GM21367 (cell line): ENCODE measurements at regions not wholly inside any gene's neighbourhood (a gene's known extent, or its start where the extent isn't known, plus 50 kb on each side); places are given as distances from the start of the nearest gene placed in this dataset.
"Not testable (repeated sequence)": the region's sequence is repeated elsewhere in the genome, so short reads cannot be mapped to it uniquely, and the experiment has no call there.

Source experiments
- ATAC-seq: cut with Tn5 transposase; IDR thresholded peaks from one replicate; pipeline ENCODE4 v1.9.1; 2021; ENCODE audit not compliant: unreplicated experiment

DNA sequence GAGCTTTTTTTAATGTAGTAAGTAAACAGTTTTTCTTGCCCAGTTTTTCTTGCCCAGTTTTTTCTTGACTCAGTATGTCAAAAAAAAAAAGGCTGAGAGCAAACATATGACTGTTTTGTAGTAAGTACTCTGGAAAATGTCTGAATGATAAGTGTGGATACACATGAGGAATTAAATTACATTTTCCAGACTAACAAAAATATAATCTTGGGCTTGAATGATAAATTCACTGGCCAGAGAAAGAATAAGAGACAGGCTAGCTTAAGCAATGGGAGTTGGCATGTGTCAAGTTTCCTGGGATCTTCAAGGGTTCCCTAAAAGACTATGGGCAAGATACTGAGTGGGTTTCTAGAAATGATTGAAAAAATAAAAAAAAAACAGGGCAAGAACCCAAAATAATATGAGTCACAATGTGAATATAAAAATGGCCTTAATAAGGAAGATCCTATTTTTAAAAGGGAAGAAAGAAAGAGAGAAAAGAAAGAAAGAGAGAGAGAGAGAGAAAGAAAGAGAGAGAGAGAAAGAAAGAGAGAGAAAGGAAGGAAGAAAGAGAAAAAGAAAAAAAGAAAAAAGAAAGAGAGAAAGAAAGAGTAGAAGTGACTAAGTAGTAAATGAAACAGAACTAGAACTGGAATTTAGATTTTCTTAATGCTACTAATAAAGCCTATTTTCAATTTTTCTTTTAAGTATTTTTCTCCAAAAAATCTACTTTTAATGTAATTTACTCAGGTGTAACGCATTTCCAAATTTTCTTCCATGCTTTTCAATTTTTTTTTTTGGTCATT lies 60.2 kb downstream of the TFPI2 start:
- no peak for ATAC-seq

DNA sequence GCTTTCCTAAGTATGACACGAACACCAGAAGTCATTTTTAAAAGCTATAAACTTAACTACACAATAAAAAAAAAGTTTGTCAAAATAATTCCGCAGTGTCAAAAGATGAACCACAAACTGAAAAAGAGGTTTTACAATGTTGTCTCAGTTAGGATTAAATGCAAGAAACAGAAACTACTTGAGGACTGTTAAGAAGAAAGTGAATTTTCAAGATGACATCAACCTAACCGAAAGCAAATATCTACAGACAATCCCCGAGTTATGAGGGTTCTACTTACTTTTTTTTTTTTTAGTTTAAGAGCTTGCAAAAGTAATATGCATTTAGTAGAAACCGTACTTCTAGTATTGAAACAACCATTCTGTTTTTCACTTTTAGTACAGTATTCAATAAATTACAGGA lies 62.3 kb downstream of the TFPI2 start:
- ATAC-seq = no peak

DNA sequence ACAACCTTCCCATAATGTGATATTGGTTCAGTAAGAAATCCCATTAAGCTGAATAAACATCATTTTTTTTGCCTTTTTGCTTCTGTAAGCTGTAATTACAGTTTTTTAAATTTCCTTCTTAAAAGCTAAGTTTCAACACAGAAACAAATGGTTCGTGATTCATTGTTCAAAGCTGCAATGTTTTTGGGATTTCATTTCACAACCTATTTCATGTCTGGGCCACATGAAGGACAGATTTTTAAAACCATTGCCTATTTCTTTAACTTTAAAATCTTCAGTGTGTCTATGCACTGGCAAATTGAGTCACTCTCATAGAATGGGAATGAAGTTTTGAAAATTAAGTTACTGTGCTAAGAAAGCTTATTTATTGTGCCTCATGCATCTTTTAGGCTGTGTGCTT lies 66.9 kb downstream of the TFPI2 start:
- no peak for ATAC-seq

- peak; percentile 59 for ATAC-seq
Observed at GRCh38 chr7:93821463-93821862, 69.1 kb downstream of the TFPI2 start.

- no peak for ATAC-seq
Observed at GRCh38 chr7:93819699-93820098, 70.9 kb downstream of the TFPI2 start.

GRCh38 chr7:93817526-93817925 lies 73.0 kb downstream of the TFPI2 start:
- no peak for ATAC-seq

DNA sequence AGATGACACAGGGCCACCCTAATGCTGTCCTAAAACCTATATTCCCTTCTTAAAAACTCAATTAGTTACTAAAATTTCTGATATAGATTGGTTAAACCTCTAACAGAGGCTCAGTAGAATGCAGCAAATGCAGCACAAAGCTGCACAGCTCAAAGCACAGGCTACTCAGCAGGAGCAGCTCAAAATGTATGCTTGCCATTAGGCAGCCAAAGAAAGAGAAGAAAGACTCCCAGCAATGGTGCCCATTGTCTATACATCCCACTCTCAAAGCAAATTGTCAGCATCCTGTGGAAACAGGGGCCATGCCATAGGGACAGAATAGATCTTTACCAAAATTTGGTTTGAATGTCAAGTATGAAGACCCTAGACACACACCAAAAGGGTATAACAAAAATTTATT lies 73.5 kb downstream of the TFPI2 start:
- no peak for ATAC-seq

GRCh38 chr7:93813514-93813913 lies 77.0 kb downstream of the TFPI2 start:
- ATAC-seq = no peak

- ATAC-seq = no peak
Observed at GRCh38 chr7:93812061-93812460, 78.5 kb downstream of the TFPI2 start.

DNA sequence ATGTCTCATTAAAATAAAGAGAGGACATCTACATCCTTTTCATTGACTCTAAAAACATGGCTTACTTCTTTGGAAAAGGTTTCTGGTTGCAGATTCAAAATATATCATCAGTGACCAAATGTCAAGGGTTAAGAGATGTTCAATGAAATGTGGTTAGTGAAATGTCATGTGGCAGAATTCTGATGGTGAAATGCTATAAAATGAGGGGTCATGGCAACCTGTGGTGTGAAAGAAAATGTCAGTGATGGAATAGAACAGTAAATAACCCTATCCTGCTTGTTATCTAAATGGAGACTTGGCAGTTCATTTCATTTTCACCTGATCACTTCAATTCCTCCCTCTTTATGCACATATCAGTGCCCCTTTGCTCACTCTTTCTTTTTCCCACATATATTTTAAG lies 79.4 kb downstream of the TFPI2 start:
- no peak for ATAC-seq

- no peak for ATAC-seq
Observed at GRCh38 chr7:93810561-93810960, 80.0 kb downstream of the TFPI2 start.

DNA sequence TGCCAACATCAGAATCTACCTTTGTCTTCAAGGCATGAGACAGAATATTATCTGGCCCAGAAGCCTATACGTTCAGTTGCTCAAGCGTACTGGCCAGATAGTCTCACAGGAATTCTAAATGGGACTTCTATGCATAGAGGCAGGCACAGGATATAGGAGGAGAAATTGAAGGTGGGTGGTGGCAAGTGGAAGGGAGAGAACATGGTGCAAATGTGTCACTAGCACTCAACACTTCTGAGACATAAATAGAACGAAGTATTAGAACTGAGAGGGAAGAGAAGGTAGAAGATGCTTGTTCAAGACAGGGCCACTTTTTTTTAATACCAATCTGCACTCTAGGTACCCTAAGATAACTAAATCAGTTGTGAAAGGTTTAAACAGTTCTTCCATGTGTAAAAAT lies 85.8 kb downstream of the TFPI2 start:
- ATAC-seq = no peak

DNA sequence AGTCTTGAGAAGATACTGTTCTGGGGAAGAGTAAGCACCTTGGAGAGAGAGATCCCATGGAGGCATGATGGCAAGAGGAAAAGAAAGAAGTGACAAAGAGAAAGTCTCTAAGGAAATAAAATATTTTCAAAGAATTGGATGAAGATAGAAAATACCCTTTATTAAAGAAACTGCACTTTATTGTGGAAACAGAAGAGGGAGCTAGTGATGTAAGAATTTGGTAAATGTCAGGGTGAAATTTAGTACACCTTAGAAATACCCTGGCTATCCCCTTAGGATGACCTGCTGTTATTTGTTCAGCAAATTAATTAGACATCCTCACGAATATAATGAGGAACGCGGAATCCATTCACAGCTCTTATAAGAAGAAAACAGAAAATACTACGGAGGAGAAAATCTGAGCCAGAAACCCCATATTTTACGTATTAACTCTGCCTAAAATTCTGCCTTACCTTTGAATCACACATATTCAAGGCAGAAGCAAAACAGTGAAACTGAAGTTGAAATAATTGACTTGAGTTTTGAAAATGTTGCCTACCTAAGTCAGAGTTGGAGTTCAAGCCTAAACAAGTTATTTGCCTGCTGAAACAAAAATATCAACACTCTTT lies 90.7 kb downstream of the TFPI2 start:
- ATAC-seq = no peak

DNA sequence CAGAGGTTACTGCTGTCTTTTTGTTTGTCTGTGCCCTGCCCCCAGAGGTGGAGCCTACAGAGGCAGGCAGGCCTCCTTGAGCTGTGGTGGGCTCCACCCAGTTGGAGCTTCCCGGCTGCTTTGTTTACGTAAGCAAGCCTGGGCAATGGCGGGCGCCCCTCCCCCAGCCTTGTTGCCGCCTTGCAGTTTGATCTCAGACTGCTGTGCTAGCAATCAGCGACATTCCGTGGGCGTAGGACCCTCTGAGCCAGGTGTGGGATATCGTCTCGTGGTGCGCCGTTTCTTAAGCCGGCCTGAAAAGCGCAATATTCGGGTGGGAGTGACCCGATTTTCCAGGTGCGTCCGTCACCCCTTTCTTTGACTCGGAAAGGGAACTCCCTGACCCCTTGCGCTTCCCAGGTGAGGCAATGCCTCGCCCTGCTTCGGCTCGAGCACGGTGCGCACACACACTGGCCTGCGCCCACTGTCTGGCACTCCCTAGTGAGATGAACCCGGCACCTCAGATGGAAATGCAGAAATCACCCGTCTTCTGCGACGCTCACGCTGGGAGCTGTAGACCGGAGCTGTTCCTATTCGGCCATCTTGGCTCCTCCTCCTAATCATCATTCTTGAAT lies 97.4 kb downstream of the TFPI2 start:
- ATAC-seq = not testable (repeated sequence)

DNA sequence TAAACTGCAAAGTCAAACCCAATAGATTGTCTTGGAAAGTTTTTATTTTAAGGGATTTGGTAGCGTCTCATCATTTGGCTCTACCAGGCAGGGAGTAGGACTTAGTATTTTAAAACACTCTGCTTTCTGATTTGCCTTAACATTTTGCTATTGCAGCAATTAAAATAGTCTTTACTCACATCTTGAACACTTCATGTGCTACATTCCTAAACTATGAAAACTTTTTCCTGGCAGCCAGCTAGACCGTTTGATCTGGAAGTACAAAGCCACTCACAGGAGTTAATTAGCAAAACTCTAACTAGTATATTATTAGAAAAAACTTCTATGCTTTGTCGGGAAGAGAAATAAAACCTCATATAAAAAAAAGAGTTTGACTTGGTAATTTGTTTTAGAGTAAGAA lies 111.4 kb downstream of the TFPI2 start:
- no peak for ATAC-seq

- ATAC-seq = no peak
Observed at GRCh38 chr7:93778384-93778783, 112.2 kb downstream of the TFPI2 start.

- ATAC-seq = no peak
Observed at GRCh38 chr7:93773446-93773845, 117.1 kb downstream of the TFPI2 start.

GRCh38 chr7:93765475-93765874 lies 125.1 kb downstream of the TFPI2 start:
- no peak for ATAC-seq

DNA sequence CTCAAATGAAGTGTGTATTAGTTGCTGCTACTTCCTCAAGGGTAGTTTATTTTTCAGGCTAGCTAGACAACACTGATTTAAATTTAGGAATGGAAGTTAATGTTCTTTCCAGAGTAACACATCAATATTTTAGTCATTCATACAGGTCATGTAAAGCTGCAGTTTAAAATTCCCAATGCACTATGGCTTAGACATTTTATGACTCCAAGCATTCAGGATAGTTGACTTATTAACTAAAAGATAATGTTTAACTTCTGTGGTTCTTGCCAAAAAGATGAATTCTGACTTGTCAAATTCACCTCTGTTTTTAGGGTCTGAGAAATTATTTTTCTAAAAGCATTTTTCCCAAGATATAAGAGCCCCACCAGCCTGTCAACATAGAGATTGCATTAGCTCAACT lies 131.9 kb downstream of the TFPI2 start:
- no peak for ATAC-seq

GRCh38 chr7:93757426-93757825 lies 133.1 kb downstream of the TFPI2 start:
- ATAC-seq = no peak

DNA sequence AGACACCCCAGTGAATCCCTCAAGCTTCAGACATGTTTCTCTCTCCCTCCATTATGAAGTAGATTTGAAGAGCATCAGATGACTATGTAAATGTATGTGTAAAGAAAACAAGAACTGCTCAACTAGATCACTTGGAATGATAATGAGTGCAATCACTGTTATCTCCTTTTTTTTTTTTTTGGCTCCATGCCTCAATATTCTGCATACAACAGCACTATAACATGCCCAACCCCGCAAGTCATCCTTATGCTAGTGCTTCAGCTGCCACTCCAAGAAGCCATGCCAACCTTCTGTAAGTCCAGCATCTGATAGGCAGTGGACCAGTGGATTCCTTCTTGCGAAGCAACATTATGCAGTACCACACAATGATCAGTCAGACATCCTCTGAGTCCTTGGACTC lies 133.7 kb downstream of the TFPI2 start:
- no peak for ATAC-seq

- ATAC-seq = no peak
Observed at GRCh38 chr7:93751421-93751820, 139.1 kb downstream of the TFPI2 start.
